ENCODE measurements at regions not wholly inside any gene's neighbourhood (a gene's known extent, or its start where the extent isn't known, plus 50 kb on each side); places are given as distances from the start of the nearest gene placed in this dataset.
A peak's percentile ranks its signal among the peaks of the same experiment; 100 is the strongest.

- no peak for DNase-seq
Measured at GRCh38 chr6:166877906-166878305, 78.4 kb downstream of the RNASET2 start.

GRCh38 chr6:166877349-166877748 lies 79.0 kb downstream of the RNASET2 start:
- DNase-seq, result no peak

GRCh38 chr6:166872531-166873009 lies 83.8 kb downstream of the RNASET2 start:
- no peak for DNase-seq

GRCh38 chr6:166870602-166871208 lies 85.6 kb downstream of the RNASET2 start:
- DNase-seq, result no peak

GRCh38 chr6:166866839-166867637 lies 89.3 kb downstream of the RNASET2 start:
- DNase-seq, result no peak

GRCh38 chr6:166864333-166864732 lies 92.0 kb downstream of the RNASET2 start:
- DNase-seq, result no peak

GRCh38 chr6:166862978-166863530 lies 93.3 kb downstream of the RNASET2 start:
- DNase-seq, result no peak

- peak in 3 of 4 experiments; percentile 6 to 31 (median 19) for DNase-seq
Measured at GRCh38 chr6:166862287-166862977, 93.9 kb downstream of the RNASET2 start.

- no peak for DNase-seq
Measured at GRCh38 chr6:166861961-166862286, 94.4 kb downstream of the RNASET2 start.

- DNase-seq, result no peak
Measured at GRCh38 chr6:166861304-166861703, 95.0 kb downstream of the RNASET2 start.

GRCh38 chr6:166860392-166860791 lies 96.0 kb downstream of the RNASET2 start:
- DNase-seq, result no peak

- peak in 1 of 4 experiments; percentile 12 for DNase-seq
Measured at GRCh38 chr6:166855416-166855815, 100.9 kb downstream of the RNASET2 start.

- no peak for DNase-seq
Measured at GRCh38 chr6:166853371-166854325, 102.7 kb downstream of the RNASET2 start.

- DNase-seq, result no peak
Measured at GRCh38 chr6:166852451-166852975, 103.8 kb downstream of the RNASET2 start.

GRCh38 chr6:166851911-166852310 lies 104.4 kb downstream of the RNASET2 start:
- DNase-seq, result no peak

- DNase-seq, result no peak
Measured at GRCh38 chr6:166851426-166851825, 104.9 kb downstream of the RNASET2 start.

GRCh38 chr6:166850677-166851076 lies 105.7 kb downstream of the RNASET2 start:
- no peak for DNase-seq

GRCh38 chr6:166849749-166850183 lies 106.6 kb downstream of the RNASET2 start:
- no peak for DNase-seq

- no peak for DNase-seq
Measured at GRCh38 chr6:166848979-166849748, 107.2 kb downstream of the RNASET2 start.

GRCh38 chr6:166846446-166847142 lies 109.8 kb downstream of the RNASET2 start:
- DNase-seq, result peak in 1 of 4 experiments; percentile 22

All from suppressor macrophage (primary cell).